Skeletal muscle tissue (tissue), 3 donors: ENCODE measurements at regions not wholly inside any gene's neighbourhood (a gene's known extent, or its start where the extent isn't known, plus 50 kb on each side); places are given as distances from the start of the nearest gene placed in this dataset.

Source experiments
- H3K27ac ChIP-seq: one replicate; pipeline ENCODE4 v1.7.0; 2013; ENCODE audit warnings: mild to moderate bottlenecking, low read depth, low read length, inconsistent platforms
- H3K27me3 ChIP-seq, 3 donors: one replicate each; pipeline ENCODE4 v1.7.0; 2013; ENCODE audit warnings: low read length in 3 of 3; ENCODE audit not compliant: control insufficient read depth in 3 of 3, insufficient read depth in 3 of 3
- H3K36me3 ChIP-seq, 3 donors: one replicate each; pipeline ENCODE4 v1.7.0; 2013; ENCODE audit warnings: low read length in 3 of 3; ENCODE audit not compliant: control insufficient read depth in 3 of 3, insufficient read depth in 3 of 3
- H3K4me1 ChIP-seq, 3 donors: one replicate each; pipeline ENCODE4 v1.7.0; 2013; ENCODE audit warnings: low read length in 3 of 3, mild to moderate bottlenecking in 3 of 3; ENCODE audit not compliant: control insufficient read depth in 3 of 3, insufficient read depth in 3 of 3
- H3K4me3 ChIP-seq, 3 donors: one replicate each; pipeline ENCODE4 v1.7.0; 2013; ENCODE audit warnings: low read length in 3 of 3
- H3K9ac ChIP-seq, 3 donors: one replicate each; pipeline ENCODE4 v1.7.0; 2013; ENCODE audit warnings: low read length in 3 of 3, mild to moderate bottlenecking in 3 of 3, moderate library complexity in 2 of 3, low read depth in 1 of 3
- H3K9me3 ChIP-seq, 3 donors: one replicate each; pipeline ENCODE4 v1.7.0; 2013; ENCODE audit warnings: low read length in 3 of 3; ENCODE audit not compliant: control insufficient read depth in 3 of 3
- donor health status: Osteomylitis.

- Histone ChIP-seq H3K27ac (no peak overlapping the region), H3K36me3 (no peaks in the 10 kb centered on the region), H3K4me1 (no peaks in the 10 kb centered on the region), H3K4me3 (no peak overlapping the region), H3K27me3 (no peaks in the 10 kb centered on the region), H3K9me3 (peaks cover 0 to 5% (median 0%) of the 10 kb centered on the region in 3 donors), H3K9ac (no peak overlapping the region)
Measured at GRCh38 chr4:62533573-62533972, 1333.4 kb downstream of the ADGRL3 start.

DNA sequence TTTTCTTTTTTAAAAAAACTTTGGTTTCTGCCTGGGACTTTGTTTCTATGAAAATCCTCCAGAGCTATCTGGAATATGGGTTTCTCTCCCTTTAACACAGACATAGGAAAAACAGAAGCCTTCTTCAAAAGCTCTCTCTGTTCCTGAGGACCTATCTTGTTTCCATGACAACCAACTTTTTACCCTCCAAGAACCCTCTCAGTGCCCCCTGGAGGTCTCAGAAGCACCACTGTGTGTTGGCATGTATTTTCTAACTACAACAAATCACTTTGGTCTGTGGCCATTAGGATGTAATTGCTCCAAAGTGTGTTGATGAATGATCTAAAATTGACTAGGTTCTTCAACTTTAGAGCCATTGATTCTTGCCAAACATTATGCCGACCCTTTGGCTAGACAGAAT lies 1331.6 kb downstream of the ADGRL3 start:
- H3K9ac ChIP-seq: no peak overlapping the region
- no peak overlapping the region for H3K27ac ChIP-seq
- no peaks in the 10 kb centered on the region for H3K9me3 ChIP-seq
- H3K4me3 ChIP-seq: no peak overlapping the region
- H3K27me3 ChIP-seq: no peaks in the 10 kb centered on the region
- no peaks in the 10 kb centered on the region for H3K4me1 ChIP-seq
- H3K36me3 ChIP-seq: no peaks in the 10 kb centered on the region

DNA sequence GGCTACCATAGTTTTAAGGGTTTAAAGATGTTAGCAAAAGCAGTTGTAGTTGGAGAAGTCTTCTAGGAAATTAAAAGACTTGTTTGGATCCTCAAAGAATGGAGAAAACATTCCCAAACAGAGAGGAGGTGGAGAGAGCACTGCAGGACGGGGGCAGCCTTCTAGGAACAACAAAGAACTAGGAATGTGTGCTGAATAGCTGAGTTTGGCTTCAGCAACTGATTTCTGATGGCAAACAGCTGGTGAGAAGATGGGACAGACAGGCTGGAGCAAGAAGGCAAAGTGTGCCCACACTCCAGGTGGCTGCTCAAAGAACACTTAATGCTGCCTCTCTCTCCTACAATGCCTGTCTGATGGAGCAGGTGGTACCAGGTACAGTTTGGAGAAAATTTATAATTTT lies 1331.1 kb downstream of the ADGRL3 start:
- Histone ChIP-seq H3K27me3 (no peaks in the 10 kb centered on the region), H3K9ac (no peak overlapping the region), H3K9me3 (no peaks in the 10 kb centered on the region), H3K4me3 (no peak overlapping the region), H3K27ac (no peak overlapping the region), H3K36me3 (no peaks in the 10 kb centered on the region), H3K4me1 (no peaks in the 10 kb centered on the region)

- no peaks in the 10 kb centered on the region for H3K9me3 ChIP-seq
Measured at GRCh38 chr4:62528874-62529273, 1328.7 kb downstream of the ADGRL3 start.

GRCh38 chr4:62526671-62527070 lies 1326.5 kb downstream of the ADGRL3 start:
- Histone ChIP-seq H3K36me3 (no peaks in the 10 kb centered on the region), H3K9me3 (no peaks in the 10 kb centered on the region), H3K4me1 (no peaks in the 10 kb centered on the region), H3K9ac (no peak overlapping the region), H3K27me3 (no peaks in the 10 kb centered on the region), H3K4me3 (no peak overlapping the region), H3K27ac (no peak overlapping the region)

More at GRCh38 chr4:62528874-62529273, 1328.7 kb downstream of the ADGRL3 start:
- Histone ChIP-seq H3K27me3 (no peaks in the 10 kb centered on the region), H3K4me1 (no peaks in the 10 kb centered on the region), H3K9ac (no peak overlapping the region), H3K27ac (no peak overlapping the region), H3K36me3 (no peaks in the 10 kb centered on the region), H3K4me3 (no peak overlapping the region)

DNA sequence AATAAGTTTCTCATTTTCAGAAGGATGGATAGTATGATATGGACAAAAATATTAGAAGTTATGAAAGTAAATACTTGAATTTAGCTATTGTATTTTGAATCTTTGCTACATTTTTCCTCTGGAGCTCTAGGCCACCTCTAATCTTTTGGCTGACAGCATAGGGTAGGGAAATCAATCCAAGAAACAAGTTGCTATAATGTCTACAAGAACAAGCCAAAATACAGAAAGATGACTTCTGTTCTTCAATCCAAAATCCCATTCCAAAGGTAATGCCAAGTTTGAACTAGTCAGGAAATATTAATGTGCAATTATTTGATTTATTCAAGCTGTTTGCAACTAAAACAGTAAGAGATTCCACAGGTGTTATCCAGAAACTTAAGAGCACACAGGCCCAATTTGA lies 1323.1 kb downstream of the ADGRL3 start:
- H3K9ac ChIP-seq: no peak overlapping the region
- no peaks in the 10 kb centered on the region for H3K27me3 ChIP-seq
- H3K36me3 ChIP-seq: no peaks in the 10 kb centered on the region
- H3K4me1 ChIP-seq: no peaks in the 10 kb centered on the region
- no peak overlapping the region for H3K4me3 ChIP-seq
- no peaks in the 10 kb centered on the region for H3K9me3 ChIP-seq
- H3K27ac ChIP-seq: no peak overlapping the region

GRCh38 chr4:62522273-62522672 lies 1322.1 kb downstream of the ADGRL3 start:
- Histone ChIP-seq H3K9ac (no peak overlapping the region), H3K27ac (no peak overlapping the region), H3K36me3 (no peaks in the 10 kb centered on the region), H3K4me3 (no peak overlapping the region), H3K4me1 (no peaks in the 10 kb centered on the region), H3K9me3 (no peaks in the 10 kb centered on the region), H3K27me3 (no peaks in the 10 kb centered on the region)

GRCh38 chr4:62517716-62518115 lies 1317.6 kb downstream of the ADGRL3 start:
- no peak overlapping the region for H3K9ac ChIP-seq
- no peak overlapping the region for H3K4me3 ChIP-seq
- H3K4me1 ChIP-seq: no peaks in the 10 kb centered on the region
- H3K9me3 ChIP-seq: no peaks in the 10 kb centered on the region
- H3K27ac ChIP-seq: no peak overlapping the region
- H3K27me3 ChIP-seq: no peaks in the 10 kb centered on the region
- H3K36me3 ChIP-seq: no peaks in the 10 kb centered on the region

GRCh38 chr4:62513306-62513705 lies 1313.2 kb downstream of the ADGRL3 start:
- Histone ChIP-seq H3K4me1 (no peaks in the 10 kb centered on the region), H3K27me3 (no peaks in the 10 kb centered on the region), H3K9ac (no peak overlapping the region), H3K9me3 (no peaks in the 10 kb centered on the region), H3K36me3 (no peaks in the 10 kb centered on the region), H3K4me3 (no peak overlapping the region), H3K27ac (no peak overlapping the region)

DNA sequence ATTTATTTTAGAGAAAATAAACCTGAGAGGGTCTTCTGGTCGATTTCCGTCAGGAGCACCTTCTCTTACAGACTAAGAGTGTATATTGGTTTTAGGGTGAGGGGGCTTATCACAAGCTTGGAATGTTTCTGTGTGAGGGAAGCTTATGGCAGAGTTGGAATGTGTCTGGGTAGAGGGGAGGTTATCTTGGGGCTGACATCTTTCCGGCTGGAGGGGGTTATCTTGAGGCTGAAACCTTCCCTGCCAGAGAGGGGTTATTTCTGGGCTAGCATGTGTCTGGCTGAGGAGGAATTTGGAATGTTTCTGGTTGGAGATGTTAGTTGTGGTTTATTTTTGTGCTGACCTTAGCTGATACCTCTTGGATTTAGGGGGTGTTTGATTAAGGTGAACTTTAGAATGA lies 1312.1 kb downstream of the ADGRL3 start:
- H3K9ac ChIP-seq: no peak overlapping the region
- H3K9me3 ChIP-seq: no peaks in the 10 kb centered on the region
- no peak overlapping the region for H3K4me3 ChIP-seq
- H3K4me1 ChIP-seq: no peaks in the 10 kb centered on the region
- H3K27me3 ChIP-seq: no peaks in the 10 kb centered on the region
- H3K27ac ChIP-seq: no peak overlapping the region
- no peaks in the 10 kb centered on the region for H3K36me3 ChIP-seq

DNA sequence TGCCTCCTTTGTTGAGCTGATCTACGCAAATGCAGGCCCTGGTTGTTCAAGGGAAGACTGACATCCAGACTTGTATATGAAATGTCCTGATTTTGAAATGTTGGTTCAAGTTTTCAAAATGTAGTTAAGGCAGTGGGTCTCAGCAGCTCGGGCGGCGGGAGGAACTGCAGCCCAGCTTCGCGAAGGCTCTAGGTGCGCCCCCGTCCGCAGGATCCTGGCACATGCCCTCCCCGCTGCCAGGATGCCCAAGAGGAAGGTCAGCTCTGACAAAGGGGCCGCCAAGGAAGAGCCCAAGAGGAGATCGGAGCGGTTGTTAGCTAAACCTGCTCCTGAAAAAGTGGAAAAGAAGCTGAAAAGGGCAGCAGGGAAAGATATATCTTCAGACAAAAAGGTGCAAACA lies 1310.1 kb downstream of the ADGRL3 start:
- Histone ChIP-seq H3K4me1 (no peaks in the 10 kb centered on the region), H3K27ac (no peak overlapping the region), H3K27me3 (no peaks in the 10 kb centered on the region), H3K9me3 (no peaks in the 10 kb centered on the region), H3K4me3 (no peak overlapping the region), H3K36me3 (no peaks in the 10 kb centered on the region), H3K9ac (no peak overlapping the region)
